HG02885 (cell line): ENCODE measurements at regions not wholly inside any gene's neighbourhood (a gene's known extent, or its start where the extent isn't known, plus 50 kb on each side); places are given as distances from the start of the nearest gene placed in this dataset.

Experiments
- ATAC-seq: cut with Tn5 transposase; IDR thresholded peaks from one replicate; pipeline ENCODE4 v1.9.1; 2021; ENCODE audit warnings: mild to moderate bottlenecking; ENCODE audit not compliant: unreplicated experiment, poor library complexity

DNA sequence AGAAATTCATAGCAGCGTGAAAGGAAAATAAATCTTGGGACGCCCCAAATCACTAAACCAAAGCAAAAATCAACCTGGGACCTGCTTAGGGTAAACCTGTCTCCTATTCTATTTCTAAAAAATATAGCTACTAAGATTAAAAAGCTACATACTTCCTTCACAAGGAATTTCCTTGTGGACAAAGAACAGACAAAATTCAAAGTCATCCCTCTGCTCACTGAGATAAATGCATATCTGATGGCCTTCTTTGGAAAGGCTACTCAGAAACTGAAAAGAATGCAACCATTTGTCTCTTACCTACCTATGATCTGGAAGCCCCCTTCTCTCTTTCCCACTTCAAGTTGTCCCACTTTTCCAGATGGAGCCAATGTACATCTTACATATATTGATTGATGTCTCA is 93.0 kb upstream of the CNOT2 start:
- no peak for ATAC-seq

- ATAC-seq, result no peak
Measured at GRCh38 chr12:70151993-70152392, 91.2 kb upstream of the CNOT2 start.

GRCh38 chr12:70154087-70154638 is 89.1 kb upstream of the CNOT2 start:
- ATAC-seq, result no peak

GRCh38 chr12:70154960-70155589 is 88.2 kb upstream of the CNOT2 start:
- ATAC-seq, result no peak

DNA sequence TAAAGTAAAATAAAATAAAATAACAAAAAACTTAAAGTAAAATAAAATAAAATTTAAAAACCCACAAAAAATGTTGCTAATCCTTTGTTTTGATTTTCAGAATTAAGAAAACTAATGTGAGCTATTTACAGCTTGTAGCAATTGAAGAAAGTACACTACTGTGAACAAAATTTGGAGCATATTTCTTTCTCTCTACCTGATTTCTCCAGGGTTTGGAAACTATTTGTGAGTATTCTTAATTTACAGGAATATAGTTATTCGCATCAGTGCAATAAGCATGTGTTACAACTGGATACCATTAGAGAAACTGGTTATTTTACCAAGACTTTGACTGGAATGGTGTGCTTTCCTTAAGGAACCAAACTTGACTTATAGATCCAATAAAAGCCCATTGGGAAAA is 86.1 kb upstream of the CNOT2 start:
- ATAC-seq, result no peak

DNA sequence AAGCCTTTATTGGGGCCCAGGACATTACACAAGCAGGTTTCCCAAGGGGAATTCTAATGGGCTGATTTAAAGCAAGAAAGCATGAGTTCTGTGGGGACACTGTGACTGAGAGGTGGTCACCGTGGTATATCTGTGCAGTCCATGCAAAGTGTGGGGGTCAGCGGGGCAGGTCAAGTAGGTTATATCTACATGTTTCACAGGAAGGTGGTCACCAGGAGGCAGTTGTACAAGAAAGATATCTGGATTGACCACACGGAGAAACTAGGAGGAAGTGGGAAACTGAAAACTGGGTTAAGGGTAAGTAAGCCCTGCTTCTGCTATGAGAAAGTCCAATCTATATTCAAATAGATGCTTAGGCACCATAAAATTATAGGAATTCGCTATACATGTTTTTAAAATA is 77.8 kb upstream of the CNOT2 start:
- ATAC-seq, result no peak

DNA sequence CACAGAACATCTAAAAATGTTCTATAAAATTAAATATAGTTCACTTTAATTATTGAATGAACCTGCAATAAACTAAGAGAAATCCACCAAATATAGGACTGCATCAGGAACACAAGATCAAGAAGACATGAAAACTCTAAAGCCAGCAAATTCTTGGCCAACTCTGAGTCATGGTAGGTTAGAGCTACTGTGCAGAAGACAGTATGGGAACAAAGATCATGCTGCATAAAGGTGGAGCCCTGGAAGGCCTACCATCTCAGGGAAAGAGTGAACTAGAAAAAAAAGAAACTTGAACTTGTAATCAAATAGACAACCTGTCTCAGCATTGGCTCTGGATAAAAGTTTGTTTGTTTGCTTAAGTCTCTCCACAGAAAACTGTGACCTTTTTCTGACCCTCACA is 66.9 kb upstream of the CNOT2 start:
- ATAC-seq, result no peak

DNA sequence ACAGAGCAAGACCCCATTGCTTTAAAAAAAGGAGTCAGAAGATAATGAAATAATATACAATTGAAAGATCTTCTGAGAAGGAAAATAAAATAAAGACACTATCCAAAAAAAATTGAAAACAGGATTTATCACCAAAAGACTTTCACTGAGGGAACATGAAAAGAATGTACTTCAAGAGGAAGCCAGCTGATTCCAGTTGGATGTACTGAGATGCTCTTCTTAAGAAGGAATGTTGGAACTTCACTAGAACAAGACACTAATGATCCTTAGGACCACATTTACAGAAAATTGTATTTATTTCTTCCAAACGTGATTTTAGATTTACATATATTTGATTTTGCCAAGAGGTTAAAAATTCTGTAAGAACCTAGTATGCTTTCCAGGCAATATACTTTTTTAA is 65.6 kb upstream of the CNOT2 start:
- no peak for ATAC-seq

DNA sequence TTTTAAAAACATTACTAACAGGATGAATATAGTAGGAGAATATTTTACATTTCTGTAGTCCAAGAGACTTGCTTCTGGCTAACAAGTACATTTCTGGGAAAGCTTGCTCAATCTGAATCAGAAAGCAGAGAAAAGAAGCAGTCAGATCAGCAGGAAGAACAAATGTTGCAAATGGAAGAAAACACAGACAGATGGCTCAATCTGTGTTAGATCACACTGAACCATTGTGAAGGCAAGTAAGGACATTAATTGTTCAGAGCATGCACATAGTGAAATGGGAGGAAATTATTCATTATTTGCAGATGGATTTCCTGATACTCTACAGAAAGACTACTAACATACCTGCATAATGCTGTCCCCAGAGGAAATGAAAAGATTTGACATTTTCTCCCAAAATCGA is 65.2 kb upstream of the CNOT2 start:
- ATAC-seq, result no peak

DNA sequence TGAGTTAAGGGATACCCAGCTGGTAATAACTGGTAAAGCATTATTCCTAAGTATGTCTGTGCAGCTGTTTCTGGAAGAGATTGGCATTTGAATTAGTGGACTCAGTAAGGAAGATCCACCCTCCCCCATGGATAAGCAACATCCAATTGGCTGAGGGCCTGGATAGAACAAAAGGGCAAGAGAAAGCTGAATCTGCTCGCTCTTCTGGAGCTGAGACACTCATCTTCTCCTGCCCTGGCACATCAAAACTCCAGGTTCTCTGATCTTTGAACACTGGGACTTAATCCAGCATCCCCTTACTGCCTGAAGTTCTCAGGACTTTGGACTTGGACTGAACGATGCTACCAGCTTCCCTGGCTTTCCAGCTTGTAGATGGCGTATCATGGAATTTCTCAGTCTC is 63.1 kb upstream of the CNOT2 start:
- ATAC-seq, result no peak

DNA sequence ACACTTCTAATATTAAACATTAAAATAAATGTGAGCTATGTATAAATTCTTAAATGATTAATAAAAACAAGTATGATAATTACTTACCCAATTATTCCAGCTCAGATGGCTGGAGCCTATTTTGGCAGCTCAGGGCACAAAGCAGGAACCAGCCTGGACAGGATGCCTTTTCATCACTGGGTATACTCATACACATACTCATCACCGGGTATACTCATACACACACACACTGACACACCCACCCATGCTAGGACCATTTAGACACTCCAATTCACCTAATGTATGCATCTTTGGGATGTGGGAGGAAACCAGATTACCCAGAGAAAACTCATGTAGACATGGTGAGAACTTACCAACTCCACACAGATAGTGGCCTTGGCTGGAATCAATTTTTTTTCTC is 57.9 kb upstream of the CNOT2 start:
- no peak for ATAC-seq

DNA sequence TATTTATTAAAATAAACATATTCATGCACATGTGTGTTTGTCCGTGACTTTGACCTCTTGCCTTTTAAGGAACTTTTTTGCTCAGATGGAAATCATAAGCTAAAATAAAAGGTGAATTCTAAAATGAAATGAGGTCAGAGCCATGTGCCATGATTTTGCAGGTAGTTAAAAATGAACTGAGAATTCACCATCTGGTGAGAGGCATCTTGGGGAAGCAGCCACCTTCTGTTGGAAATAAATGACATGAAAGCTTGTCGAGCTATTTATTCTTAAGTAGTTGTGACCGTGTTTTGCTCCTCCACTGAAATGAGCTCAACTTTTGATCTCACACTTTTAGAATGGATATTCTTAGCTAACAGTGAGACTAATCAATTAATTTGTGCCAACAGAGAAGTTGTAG is 56.8 kb upstream of the CNOT2 start:
- ATAC-seq, result no peak

DNA sequence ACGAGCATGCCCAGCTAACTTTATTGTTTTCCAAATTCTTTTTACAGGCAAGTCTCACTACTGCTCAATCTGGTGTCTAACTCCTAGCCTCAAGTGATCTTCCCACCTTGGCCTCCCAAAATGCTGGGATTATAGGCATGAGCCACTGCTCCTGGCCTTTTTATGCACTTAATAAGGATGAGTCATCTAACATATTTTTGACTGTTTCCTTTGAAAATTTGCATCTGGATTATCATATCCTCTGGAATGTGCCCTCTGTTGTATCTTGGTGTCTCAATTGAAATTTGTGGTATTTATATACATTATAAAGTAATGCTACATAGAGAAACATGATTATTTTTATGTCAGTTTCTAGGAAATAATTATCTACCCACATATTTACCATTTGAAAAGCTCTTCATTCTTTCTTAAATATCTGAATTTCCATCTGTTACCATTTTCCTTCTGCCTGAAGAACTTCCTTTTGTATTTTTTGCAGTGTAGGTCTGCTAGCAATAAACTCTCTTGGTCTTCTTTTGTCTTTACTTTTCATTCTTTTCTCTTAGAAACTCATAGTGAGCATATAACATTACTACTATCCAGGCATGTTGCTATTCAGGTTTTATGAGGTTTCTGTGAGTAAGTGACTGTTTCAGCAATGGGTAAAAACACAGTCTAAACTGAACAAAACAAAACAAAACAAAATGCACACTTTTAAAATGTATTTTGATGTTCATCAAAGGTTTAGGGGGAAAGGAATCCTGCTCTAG is 52.8 kb upstream of the CNOT2 start:
- no peak for ATAC-seq
